ENCODE measurements at regions not wholly inside any gene's neighbourhood (a gene's known extent, or its start where the extent isn't known, plus 50 kb on each side); places are given as distances from the start of the nearest gene placed in this dataset.

DNA sequence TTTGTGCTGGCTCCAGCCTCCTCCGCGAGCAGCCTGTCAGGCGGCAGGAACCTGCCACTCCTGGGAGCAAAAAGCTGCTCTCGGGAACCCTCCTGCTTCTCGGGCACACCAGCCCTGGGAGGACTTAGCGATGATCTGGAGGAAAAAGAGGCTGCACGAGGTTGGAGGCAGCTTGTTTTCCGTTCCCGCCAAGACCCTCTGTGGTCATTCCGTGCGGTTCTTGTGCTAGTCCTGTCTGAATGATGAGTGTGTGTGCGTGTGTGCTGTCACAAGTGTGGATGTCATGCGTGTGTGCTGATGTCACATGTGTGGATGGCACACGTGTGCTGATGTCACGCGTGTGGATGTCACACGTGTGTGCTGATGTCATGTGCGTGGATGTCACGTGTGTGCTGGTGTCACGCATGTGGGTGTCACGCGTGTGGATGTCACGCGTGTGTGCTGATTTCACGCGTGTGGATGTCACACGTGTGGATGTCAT, 150.0 kb downstream of the NPIPB11 start:
- intact Hi-C loops (cut with micrococcal nuclease; ENCODE audit: unreplicated experiment), result no loop called here
- Histone ChIP-seq H3K4me2 (ENCODE audit: low read depth, low read length) (no peak overlapping the region), H3K4me1 (ENCODE audit: insufficient read depth, low read length) (peaks cover 61% of the 10 kb centered on the region), H4K20me1 (ENCODE audit: insufficient read depth, low read length) (no peaks in the 10 kb centered on the region), H3K79me2 (ENCODE audit: insufficient read depth, low read length) (no peaks in the 10 kb centered on the region), H3K27me3 (ENCODE audit: control insufficient read depth in 1 of 2, insufficient read depth in 2 of 2, low read length in 2 of 2) (peaks cover 5 to 28% of the 10 kb centered on the region in 2 experiments), H3K4me3 (replicated peaks in 1 of 3; ENCODE audit: insufficient read depth in 1 of 3, low read depth in 2 of 3, low read length in 3 of 3) (no peak overlapping the region), H3K9me3 (ENCODE audit: low read length) (no peaks in the 10 kb centered on the region), H2AFZ (ENCODE audit: low read length) (no peak overlapping the region), H3K27ac (ENCODE audit: extremely low read length, insufficient read depth, low read length) (no peak overlapping the region), H3K9ac (ENCODE audit: insufficient read depth, low read depth, low read length) (no peak overlapping the region), H3K36me3 (replicated peaks in 1 of 2; ENCODE audit: control insufficient read depth in 1 of 2, insufficient read depth in 2 of 2, low read length in 2 of 2) (no peaks in the 10 kb centered on the region)
- in situ Hi-C loops (cut with HindIII; ENCODE audit: extremely low pct_ligation_motif_present, low pct_unique_long_range_greater_than_20kb), result loop anchor here (10.0 kb wide), 1 partner anchor 142 kb away; no protein-coding TSS in a partner anchor
- no peak for DNase-seq (ENCODE audit: low spot score)
- CTCF ChIA-PET (ENCODE audit: low intra/inter-chr PET ratio, low total read pairs), result no interaction called here
- FAIRE-seq, result no peak
- BruUV-seq (replicated peaks), result no TSS peak
- no peak for ATAC-seq
- POLR2A ChIA-PET, result no interaction called here
- 74% methylated on average over 27 of the region's 27 CpGs for WGBS (ENCODE audit: low lambda C conversion rate)
- TF ChIP-seq SPEN (CRISPR knock-in tag; IDR thresholded peaks at IDR 0.05; ENCODE audit: low read depth) (no peak), HOXA7 (CRISPR knock-in tag; IDR thresholded peaks at IDR 0.05) (peak; percentile 51; the same call in 1 of the 2 replicates), PCBP1 (IDR thresholded peaks at IDR 0.05; ENCODE audit: borderline replicate concordance, low read depth, low read length) (no peak), ZNF816 (CRISPR knock-in tag; IDR thresholded peaks at IDR 0.05; ENCODE audit: borderline replicate concordance) (no peak), ZNF589 (CRISPR knock-in tag; conservative IDR thresholded peaks at IDR 0.05) (0 out of 2 replicates have a peak, but pooled peaks have one; percentile 42), ZNF605 (CRISPR knock-in tag; IDR thresholded peaks at IDR 0.05) (0 out of 2 replicates have a peak, but pooled peaks have one; percentile 2), HOXA9 (CRISPR knock-in tag; IDR thresholded peaks at IDR 0.05; ENCODE audit: borderline replicate concordance) (0 out of 2 replicates have a peak, but pooled peaks have one; percentile 38), SIN3B (IDR thresholded peaks at IDR 0.05; ENCODE audit: low read length) (no peak), MEF2D (CRISPR knock-in tag; IDR thresholded peaks at IDR 0.05) (no peak), HMGA1 (CRISPR knock-in tag; conservative IDR thresholded peaks at IDR 0.05) (no peak), ZBTB38 (CRISPR knock-in tag; IDR thresholded peaks at IDR 0.05) (peak; percentile 58; the same call in 1 of the 2 replicates), NFIB (CRISPR knock-in tag; IDR thresholded peaks at IDR 0.05; ENCODE audit: borderline replicate concordance) (0 out of 2 replicates have a peak, but pooled peaks have one; percentile 82), DNMT1 (CRISPR knock-in tag; IDR thresholded peaks at IDR 0.05) (peak; percentile 88; the same call in 1 of the 2 replicates), MAFG (CRISPR knock-in tag; IDR thresholded peaks at IDR 0.05) (no peak)
- TF ChIP-seq, protein P1, sequence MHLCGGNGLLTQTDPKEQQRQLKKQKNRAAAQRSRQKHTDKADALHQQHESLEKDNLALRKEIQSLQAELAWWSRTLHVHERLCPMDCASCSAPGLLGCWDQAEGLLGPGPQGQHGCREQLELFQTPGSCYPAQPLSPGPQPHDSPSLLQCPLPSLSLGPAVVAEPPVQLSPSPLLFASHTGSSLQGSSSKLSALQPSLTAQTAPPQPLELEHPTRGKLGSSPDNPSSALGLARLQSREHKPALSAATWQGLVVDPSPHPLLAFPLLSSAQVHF (CRISPR knock-in tag; IDR thresholded peaks at IDR 0.05), result peak; percentile 45; the same call in 1 of the 2 replicates
- TF ChIP-seq, protein P2, sequence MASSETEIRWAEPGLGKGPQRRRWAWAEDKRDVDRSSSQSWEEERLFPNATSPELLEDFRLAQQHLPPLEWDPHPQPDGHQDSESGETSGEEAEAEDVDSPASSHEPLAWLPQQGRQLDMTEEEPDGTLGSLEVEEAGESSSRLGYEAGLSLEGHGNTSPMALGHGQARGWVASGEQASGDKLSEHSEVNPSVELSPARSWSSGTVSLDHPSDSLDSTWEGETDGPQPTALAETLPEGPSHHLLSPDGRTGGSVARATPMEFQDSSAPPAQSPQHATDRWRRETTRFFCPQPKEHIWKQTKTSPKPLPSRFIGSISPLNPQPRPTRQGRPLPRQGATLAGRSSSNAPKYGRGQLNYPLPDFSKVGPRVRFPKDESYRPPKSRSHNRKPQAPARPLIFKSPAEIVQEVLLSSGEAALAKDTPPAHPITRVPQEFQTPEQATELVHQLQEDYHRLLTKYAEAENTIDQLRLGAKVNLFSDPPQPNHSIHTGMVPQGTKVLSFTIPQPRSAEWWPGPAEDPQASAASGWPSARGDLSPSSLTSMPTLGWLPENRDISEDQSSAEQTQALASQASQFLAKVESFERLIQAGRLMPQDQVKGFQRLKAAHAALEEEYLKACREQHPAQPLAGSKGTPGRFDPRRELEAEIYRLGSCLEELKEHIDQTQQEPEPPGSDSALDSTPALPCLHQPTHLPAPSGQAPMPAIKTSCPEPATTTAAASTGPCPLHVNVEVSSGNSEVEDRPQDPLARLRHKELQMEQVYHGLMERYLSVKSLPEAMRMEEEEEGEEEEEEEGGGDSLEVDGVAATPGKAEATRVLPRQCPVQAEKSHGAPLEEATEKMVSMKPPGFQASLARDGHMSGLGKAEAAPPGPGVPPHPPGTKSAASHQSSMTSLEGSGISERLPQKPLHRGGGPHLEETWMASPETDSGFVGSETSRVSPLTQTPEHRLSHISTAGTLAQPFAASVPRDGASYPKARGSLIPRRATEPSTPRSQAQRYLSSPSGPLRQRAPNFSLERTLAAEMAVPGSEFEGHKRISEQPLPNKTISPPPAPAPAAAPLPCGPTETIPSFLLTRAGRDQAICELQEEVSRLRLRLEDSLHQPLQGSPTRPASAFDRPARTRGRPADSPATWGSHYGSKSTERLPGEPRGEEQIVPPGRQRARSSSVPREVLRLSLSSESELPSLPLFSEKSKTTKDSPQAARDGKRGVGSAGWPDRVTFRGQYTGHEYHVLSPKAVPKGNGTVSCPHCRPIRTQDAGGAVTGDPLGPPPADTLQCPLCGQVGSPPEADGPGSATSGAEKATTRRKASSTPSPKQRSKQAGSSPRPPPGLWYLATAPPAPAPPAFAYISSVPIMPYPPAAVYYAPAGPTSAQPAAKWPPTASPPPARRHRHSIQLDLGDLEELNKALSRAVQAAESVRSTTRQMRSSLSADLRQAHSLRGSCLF (CRISPR knock-in tag; IDR thresholded peaks at IDR 0.05; ENCODE audit: borderline replicate concordance), result no peak
- TF ChIP-seq, protein P3, sequence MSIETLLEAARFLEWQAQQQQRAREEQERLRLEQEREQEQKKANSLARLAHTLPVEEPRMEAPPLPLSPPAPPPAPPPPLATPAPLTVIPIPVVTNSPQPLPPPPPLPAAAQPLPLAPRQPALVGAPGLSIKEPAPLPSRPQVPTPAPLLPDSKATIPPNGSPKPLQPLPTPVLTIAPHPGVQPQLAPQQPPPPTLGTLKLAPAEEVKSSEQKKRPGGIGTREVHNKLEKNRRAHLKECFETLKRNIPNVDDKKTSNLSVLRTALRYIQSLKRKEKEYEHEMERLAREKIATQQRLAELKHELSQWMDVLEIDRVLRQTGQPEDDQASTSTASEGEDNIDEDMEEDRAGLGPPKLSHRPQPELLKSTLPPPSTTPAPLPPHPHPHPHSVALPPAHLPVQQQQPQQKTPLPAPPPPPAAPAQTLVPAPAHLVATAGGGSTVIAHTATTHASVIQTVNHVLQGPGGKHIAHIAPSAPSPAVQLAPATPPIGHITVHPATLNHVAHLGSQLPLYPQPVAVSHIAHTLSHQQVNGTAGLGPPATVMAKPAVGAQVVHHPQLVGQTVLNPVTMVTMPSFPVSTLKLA (IDR thresholded peaks at IDR 0.05), result peak; percentile 100
- TF ChIP-seq, protein P4, sequence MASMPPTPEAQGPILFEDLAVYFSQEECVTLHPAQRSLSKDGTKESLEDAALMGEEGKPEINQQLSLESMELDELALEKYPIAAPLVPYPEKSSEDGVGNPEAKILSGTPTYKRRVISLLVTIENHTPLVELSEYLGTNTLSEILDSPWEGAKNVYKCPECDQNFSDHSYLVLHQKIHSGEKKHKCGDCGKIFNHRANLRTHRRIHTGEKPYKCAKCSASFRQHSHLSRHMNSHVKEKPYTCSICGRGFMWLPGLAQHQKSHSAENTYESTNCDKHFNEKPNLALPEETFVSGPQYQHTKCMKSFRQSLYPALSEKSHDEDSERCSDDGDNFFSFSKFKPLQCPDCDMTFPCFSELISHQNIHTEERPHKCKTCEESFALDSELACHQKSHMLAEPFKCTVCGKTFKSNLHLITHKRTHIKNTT (CRISPR knock-in tag; IDR thresholded peaks at IDR 0.05), result no peak

Data from HepG2 (cell line).